Epidermal melanocyte (primary cell): ENCODE measurements at regions not wholly inside any gene's neighbourhood (a gene's known extent, or its start where the extent isn't known, plus 50 kb on each side); places are given as distances from the start of the nearest gene placed in this dataset.
"Not testable (repeated sequence)": the region's sequence is repeated elsewhere in the genome, so short reads cannot be mapped to it uniquely, and the experiment has no call there.

Experiments
- DNase-seq: peaks from one replicate; pipeline ENCODE4 v3.0.0; 2011; ENCODE audit warnings: low spot score; ENCODE audit not compliant: insufficient read length

DNA sequence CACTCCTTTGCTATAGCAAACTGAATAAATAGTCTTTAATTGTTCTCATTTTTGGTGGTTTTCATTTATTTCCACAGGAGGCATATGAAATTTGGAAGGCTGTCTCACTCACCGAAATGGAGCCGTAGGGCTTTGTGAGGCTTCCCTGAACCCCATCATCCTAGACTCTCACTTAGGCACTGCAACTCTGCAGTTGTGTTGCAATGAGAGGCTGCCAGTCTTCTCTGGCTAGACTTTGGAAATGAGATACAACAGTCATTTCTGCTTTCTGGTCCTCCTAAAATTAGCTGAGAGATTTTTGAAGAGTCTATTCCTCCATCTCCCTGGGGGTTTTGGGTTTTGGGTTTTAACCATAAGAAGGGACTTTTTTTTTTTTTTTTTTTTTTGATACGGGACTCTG is 146.5 kb downstream of the SH3BGRL start:
- DNase-seq: no peak

DNA sequence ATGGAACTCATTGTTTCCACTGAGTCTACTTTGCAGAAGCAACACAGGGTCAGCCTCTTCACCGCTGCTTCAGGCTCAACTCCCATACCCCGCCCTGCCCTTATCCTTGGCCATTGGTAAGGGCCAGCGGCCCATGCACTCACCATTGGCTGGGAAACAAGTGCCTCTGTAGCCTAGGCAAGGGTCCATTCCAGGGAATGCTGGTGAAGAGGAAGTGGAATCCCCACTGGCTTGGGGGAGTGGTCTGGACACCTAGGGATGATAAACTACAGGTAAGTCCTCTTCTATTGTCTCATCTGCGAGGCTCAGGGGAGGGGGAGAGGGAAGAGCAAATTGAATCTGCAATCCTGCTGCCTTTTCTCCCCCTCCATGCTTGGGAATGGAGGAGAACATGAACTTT is 153.1 kb downstream of the SH3BGRL start:
- no peak for DNase-seq

DNA sequence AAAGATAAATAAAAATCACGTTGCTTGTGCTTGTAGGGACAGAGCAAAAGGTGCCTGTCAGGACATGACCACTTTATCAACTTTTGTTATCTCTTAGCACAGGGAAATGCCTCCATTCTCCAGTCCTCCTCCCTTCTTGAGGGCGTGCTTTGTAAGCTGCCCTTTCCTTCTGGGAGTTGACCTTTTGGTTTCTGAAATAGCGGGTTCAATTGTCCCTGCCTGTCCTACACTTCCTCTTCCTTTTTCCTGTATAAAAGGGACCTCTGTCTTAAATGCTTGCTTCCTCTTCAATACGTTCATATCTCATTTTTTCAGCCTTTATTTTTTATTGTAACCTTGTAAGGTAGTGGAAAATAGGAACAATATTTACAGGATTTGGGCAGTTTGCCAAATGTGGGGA is 153.5 kb downstream of the SH3BGRL start:
- no peak for DNase-seq

DNA sequence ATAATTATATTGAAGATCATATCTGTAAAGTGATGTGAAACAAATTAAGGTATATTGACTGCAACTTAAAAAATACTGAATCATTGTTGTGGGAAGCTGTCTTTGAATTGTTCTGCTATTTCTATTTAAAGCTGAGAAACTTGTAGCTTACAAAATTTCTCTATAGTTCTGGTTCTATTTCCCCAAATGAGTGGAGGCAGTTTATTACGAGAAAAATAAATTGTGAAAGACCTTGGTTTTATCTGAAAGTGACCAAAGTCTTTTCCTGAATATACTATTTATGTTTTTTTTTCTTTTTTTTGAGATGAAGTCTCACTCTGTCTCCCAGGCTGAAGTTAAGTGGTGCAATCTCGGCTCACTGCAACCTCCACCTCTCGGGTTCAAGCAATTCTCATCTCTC is 165.4 kb downstream of the SH3BGRL start:
- DNase-seq: no peak

DNA sequence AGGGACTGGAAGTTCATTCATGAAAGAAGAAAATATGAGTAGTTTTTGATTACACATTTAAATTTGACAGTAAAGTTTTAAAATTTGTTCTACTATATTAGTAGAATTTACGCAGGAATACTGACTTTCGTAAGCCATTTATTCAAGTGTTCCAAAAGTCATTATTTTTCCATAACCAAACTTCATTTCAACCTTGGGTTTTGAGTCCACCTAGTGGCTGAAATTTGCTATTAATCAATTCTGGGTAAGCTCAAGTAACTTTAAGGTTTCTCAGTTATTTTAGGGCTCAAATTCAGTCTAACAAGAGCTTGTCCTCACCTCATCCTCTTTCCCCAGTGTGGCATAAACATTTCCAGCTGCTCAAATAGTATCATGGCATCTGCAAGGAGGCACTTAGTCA is 175.4 kb downstream of the SH3BGRL start:
- DNase-seq: peak; percentile 14

DNA sequence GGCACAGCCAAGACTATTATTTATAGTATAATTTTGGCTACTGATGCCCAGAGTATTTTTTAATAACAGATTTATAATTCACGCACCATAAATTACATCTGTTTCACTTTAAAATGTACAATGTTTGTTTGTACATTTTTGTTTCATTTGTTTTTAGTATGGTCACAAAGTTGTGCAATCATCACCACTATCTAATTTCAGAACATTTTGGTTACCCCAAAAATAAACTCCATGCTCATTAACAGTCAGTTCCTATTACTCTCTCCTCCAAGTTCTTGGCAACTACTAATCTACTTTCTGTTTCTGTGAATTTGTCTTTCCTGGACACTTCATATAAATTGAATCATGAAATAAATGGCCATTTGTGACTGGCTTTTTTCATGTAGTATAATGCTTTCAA is 176.7 kb downstream of the SH3BGRL start:
- no peak for DNase-seq

DNA sequence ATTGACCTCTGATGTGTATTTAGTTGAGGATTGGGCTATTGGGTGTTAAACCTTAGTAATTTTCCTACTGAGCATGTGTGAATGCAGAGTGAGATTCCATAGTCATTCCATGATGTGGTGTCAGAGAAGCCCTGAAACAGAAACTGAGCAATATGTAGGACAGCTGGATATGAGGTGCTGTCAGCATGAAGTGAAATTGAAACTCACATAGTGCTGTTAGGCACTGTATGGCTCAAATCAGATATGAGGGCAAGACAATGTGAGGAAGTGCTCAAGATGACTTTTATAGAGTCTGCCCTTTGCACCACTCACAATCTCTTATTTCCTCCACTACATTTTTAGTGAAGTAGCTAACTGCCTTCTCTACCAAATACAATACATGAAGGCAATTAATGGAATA is 188.3 kb downstream of the SH3BGRL start:
- no peak for DNase-seq

DNA sequence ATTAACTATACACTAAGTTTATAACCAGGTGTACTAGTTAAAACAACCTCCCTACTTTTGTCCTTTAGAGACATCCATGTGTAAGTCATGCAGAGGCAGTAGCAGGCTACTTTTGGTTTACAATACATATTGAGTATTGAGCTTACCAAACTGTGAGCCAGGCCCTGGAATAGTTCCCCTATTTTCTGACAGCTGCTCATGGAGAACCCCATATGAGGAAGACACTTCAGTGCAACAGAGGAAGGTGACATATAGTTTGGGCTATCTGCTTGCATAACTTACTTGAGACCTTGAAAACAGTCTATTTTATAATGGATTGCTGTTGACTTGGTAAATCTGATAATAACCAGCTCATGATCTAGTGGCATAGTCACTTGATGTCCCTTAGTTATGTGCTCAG is 190.5 kb downstream of the SH3BGRL start:
- DNase-seq: no peak

DNA sequence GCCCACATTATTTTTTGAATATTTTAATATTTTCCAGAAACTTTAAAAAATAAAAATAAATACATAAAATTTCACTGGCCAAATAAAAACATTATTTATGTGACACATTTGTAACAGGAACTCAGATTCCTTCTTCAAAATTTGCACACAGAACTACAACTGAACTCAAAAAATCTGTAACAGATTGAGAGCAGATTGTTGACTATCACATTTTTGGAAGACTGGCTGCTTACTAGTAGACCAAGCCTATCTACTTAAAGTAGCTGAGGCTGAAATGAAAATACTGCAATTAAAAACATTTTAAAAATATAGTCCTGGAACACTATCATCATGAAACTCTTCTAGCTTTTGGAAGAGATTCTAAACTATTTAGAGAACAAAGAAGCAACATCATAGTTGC is 203.9 kb downstream of the SH3BGRL start:
- DNase-seq: no peak

DNA sequence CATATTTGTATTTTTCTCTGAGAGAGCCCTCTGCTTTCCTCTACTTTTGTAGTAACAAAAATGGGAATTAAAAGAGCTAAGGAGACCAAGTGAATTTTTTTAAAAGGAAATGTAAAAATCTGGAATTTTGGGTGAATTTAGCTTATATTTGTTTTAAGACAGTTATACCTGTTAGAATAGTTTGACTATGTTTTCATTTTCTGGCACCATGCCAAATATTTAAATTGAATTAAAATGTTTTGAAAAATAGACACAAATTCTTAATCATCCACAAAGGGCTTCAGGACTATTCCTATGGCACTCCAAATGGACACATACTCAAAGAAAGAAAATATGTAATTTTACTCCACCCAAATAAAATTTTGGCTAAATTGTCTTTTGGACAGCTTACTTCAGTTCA is 209.6 kb downstream of the SH3BGRL start:
- no peak for DNase-seq

DNA sequence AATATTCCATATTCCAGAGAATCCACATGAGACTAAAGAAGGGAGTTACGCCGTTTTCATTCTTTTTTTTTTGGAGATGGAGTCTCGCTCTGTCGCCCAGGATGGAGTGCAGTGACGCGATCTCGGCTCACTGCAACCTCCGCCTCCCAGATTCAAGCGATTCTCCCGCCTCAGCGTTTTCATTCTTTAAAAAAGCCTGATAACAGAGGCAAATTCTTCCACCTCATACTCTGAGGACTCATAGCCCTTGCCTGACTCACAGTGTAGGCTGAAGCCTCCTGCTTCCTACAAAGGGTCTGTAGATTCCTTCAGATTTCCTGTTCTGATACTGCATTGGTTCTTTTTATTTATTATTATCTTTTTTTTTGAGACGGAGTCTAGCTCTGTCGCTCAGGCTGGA is 210.5 kb downstream of the SH3BGRL start:
- DNase-seq: no peak

DNA sequence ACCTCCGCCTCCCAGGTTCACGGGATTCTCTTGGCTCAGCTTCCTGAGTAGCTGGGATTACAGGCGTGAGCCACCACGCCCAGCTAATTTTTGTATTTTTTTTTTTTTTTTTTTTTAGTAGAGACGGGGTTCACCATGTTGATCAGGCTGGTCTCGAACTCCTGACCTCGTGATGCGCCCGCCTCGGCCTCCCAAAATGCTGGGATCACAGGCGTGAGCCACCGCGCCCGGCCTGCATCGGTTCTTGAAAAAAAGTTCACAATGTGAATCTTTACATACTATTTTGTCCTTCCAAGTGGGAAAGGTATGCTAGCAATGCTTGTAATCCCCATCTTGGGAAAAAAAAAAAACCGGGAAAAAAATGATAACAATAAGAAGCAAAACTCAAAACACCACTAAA is 211.0 kb downstream of the SH3BGRL start:
- not testable (repeated sequence) for DNase-seq

DNA sequence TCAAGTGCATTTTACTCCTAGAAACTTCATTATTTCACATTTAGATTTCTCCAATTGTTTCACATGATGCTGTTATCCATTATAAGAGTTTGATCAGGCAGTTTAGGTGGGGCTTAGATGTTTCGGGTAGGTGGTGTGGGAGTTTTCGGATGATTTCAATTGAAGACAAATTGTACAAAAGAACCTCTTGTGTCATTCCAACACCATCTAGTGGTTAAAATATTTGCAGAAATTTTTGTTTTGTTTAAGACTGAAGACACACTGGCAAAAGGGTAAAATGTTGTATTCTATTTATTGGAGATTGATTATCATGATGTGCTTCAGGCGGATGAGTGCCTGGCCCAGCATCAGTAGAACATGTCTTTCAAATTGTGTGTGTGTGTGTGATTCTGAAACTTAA is 212.7 kb downstream of the SH3BGRL start:
- DNase-seq: no peak
